ENCODE measurements at regions not wholly inside any gene's neighbourhood (a gene's known extent, or its start where the extent isn't known, plus 50 kb on each side); places are given as distances from the start of the nearest gene placed in this dataset.

DNA sequence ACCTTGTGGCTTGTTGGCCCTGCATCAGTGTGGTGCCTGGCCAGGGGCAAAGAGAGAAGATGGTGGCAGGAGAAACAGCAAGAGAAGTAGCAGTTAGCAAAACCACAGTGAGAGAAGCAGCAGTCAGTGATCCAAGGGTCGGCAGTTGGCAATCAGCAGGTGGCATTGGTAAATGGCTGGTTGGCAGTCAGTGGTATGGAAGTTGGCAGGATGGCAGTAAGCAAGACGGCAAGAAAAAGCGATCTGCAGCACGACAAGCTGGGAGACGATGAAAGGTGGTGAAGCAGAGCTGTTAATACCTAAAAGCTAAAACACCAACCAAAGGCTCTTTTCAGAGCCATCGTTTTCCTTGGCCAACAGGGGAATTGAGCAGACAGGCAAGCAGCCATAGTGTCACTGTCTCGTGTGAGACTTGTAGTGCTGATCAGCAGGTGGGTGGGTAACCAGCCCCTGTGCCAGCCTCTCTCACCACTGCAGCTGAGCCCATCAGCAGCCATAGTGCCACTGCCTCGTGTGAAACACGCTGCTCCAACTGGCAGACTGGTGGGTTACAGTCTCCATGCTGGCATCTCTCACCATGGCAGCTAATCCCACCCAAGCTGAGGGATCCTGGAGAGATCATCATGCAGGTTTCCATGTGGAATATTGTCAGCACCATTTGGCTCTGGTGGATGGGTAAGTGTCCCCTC is 2078.4 kb downstream of the PCDH7 start:
- no peak for DNase-seq

GRCh38 chr4:32824336-32824735 is 2104.2 kb downstream of the PCDH7 start:
- DNase-seq, result no peak

DNA sequence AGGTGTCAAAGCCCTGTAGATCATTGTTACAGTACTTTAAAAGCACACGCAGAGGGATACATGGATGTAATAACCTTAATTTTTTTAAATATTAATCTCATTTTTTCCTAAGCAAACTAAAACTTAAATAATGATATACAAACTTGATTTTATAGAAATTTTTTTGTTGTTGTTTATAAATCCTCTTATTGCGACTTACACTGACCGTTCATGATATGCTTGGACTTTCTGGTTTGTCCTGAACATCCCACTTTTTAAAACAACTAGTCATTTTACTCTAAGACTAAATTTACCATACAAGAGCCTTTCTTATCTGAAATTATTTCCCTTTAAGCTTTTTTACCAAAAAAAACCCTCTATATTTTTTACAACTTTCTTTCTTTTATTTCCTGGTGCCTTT is 2106.0 kb downstream of the PCDH7 start:
- no peak for DNase-seq

- DNase-seq, result no peak
These were observed 2110.0 kb downstream of the PCDH7 start for GRCh38 chr4:32830160-32830559.

- DNase-seq, result no peak
These were observed 2110.9 kb downstream of the PCDH7 start for GRCh38 chr4:32831104-32831503.

- DNase-seq, result no peak
These were observed 2120.5 kb downstream of the PCDH7 start for GRCh38 chr4:32840461-32841189.

DNA sequence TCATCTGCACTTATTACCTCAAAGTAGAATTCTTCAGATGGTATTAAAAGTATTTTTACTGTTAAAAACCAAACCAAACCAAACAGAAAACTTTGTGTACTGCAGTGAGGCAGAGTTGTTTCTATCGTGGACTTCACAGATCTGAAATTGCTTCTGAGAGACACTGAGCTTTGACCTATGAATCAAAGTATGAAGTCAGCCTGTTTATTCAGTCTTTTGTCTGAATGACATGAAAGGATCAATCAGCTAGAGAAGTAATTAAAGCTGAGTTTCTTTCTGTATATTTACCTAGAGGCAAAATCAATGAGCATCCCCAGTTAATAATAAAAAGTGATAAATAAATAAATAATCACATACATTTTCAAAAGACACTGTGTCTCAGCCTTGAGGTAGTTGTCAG is 2121.0 kb downstream of the PCDH7 start:
- no peak for DNase-seq

DNA sequence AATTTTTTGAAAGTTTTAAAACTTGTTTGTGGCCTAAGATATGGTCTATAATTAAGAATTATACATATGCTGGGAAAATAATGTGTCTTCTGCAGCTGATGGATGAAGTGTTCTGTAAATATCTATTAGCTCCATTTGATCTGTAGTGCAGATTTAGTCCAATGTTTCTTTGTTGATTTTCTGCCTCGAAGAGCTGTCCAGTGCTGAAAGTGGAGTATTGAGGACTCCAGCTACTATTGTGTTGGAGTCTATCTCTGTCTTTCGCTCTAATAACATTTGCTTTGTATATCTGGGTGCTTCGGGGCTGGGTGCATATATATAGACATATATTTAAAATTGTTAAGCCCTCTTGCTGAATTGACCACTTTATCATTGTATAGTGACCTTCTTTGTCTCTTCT is 2127.3 kb downstream of the PCDH7 start:
- no peak for DNase-seq

DNA sequence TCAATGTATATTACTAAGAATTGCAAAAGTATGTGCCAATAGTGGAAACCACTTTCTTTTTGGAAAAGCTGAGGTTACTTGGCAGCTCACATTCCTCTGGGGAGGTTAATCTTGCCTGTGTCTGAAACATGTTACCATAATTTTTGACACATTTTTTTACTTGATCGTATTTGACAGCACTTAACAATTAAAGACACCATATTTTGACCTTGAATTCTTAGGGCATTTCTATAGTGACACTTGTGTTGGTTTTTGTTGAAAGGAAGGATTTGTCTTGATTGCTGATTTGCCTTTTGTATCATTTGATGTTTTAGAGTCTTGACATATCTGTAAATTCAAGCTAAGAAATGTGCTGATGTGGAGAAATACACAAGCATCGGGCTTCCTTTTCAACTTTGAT is 2135.5 kb downstream of the PCDH7 start:
- no peak for DNase-seq

- DNase-seq, result no peak
These were observed 2138.2 kb downstream of the PCDH7 start for GRCh38 chr4:32858361-32858760.

- DNase-seq, result no peak
These were observed 2138.8 kb downstream of the PCDH7 start for GRCh38 chr4:32858971-32859370.

GRCh38 chr4:32864713-32865351 is 2144.7 kb downstream of the PCDH7 start:
- no peak for DNase-seq

DNA sequence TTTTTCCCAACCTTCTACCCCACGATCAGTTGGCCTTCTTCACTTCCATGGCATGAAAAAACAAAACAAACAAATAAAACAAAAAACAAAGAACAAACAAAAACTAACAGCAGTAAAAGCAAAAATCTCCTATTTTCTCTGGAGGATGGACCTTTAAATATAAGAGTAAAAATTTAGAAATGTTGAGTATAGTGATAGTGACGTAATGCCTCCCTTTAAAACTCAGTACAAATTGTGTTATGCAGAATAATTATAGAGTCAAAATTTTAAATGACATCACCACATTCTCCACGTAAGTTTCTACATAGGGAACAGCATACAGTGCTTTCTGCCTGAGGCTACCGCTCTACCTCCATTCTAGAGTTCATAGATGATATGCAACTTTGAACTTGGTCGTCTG is 2156.4 kb downstream of the PCDH7 start:
- DNase-seq, result no peak

DNA sequence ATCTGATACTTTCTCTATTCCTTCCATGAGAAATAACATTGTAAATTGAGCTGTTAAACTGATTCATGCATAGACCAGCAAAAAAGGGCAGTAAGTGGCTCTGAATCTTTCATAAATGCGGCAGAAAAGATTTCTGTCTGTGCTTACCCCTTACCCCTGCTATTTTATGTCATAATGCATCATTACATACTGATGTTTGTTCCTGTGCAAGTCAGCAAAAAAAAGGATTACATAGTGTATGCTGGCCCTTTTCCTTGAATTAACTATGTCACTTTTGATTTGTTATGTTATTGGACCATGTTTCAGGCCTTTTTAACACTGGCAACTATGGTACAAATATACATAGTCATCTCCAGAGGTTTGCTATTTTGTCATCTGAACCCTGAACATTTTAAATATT is 2159.7 kb downstream of the PCDH7 start:
- DNase-seq, result no peak

GRCh38 chr4:32884198-32884597 is 2164.0 kb downstream of the PCDH7 start:
- DNase-seq, result no peak

DNA sequence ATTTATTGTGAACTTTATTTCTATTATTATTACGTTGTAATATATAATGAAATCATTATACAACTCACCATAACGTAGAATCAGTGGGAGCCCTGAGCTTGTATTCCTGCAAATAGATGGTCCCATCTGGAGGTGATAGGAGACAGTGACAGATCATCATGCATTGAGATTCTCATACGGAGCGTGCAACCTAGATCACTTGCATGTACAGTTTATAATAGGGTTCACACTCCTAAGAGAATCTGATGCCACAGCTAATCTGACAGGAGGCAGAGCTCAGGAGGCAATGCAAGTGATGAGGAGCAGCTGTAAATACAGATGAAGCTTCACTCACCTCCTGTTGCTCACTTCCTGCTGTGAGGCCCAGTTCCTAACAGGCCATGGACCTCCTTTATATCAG is 2170.2 kb downstream of the PCDH7 start:
- no peak for DNase-seq

GRCh38 chr4:32909053-32909452 is 2188.9 kb downstream of the PCDH7 start:
- DNase-seq, result no peak

- no peak for DNase-seq
These were observed 2189.6 kb downstream of the PCDH7 start for GRCh38 chr4:32909736-32910135.

GRCh38 chr4:32917586-32917985 is 2197.4 kb downstream of the PCDH7 start:
- DNase-seq, result no peak

DNA sequence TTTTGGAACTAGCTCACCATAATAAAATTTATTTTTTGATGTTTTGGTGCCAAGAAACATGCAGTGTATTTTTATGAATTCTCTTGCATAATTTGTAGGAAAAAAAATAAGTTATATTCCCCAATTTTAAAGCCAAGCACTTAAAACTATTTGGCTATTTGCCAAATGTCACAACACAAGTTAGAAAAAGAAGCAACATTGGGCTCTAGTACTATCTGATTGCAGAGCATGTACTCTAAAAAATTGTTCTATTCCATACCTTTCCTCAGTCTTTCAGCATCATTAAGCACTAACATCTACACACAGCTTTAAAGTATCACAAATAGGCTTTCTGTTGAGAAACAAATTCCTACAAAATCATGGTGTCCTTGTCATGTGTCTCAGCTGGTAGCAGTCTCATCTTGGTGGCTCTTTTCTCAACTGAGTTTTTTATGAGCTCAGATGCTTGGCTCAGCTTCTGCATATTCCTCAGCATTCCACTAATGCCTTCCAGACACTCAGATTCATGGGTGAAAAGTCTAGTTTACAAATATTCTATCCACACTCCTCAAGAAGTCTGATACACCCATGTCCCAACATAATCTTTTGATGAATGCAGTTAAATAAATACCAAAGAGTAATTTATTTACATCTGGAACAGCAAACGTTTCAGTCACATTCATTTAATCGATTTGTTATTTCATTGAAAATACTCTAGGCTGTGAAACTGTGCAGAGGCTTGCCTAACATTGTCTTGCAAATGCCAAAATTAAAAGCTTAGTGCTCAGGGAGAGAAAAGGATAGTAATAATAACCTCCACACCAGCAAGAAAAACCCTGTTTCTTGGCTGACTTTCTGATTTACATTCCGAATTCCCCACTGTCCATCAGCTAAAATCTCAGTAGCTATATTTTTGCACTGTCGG is 2209.9 kb downstream of the PCDH7 start:
- DNase-seq, result no peak

DNA sequence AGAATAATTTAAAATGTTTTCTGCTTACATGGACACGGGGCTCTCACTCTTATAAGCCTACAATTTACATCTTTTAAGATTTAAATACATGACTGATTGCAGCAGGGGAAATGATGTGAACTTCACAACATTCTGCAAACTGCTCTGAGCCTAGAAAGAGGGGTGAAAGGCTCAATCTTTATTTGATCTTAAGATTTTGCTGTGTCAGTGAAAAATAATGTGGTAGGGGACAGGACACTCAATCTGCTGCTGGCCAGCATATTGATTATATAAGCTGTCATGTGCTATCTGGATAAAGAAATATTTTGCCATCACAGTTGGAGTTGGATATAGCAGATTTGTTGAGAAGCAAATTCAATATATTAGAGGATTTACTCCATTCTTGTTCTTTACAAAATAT is 2210.5 kb downstream of the PCDH7 start:
- no peak for DNase-seq

DNA sequence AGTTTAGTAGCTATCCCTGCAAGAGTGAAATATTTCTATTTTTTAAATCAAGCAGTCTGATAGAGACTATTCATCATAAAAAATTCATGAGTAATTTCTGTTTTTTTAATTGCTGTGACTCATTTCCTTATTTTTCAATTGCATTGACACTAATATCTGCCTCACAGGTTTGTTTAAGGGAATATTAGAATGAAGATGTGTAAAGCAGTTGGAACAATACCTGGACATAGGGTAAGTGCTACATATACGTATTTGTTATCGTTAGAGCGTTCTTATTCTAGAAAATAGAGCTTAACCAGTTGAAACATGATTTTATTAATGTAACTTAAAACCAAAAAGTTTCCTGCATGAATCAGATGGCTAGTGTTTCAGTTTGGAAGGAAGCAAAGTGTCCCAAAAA is 2211.3 kb downstream of the PCDH7 start:
- no peak for DNase-seq

DNA sequence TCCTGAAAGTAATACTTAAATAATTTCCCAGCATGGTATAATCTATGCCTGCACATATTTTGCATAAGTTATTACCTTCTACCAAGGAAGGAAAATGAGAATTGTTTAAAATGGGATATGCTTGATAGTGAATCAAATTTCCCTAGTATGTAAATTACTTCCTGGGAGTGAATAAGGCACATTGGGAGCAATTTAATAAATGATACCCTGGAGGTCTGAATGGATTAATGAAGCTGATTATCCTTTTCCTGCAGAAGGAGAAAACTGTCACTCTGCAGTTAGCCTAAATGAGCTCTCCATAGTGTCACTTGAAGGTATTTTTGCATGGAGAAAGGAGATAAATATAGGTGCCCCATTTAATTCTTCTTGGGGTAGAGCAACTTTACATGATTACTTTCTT is 2212.0 kb downstream of the PCDH7 start:
- no peak for DNase-seq

Data from NCI-H2171 treated with DMSO at 0.1 percent for 48 hours (cell line).